ENCODE measurements at regions not wholly inside any gene's neighbourhood (a gene's known extent, or its start where the extent isn't known, plus 50 kb on each side); places are given as distances from the start of the nearest gene placed in this dataset.
"Not testable (repeated sequence)": the region's sequence is repeated elsewhere in the genome, so short reads cannot be mapped to it uniquely, and the experiment has no call there.

GRCh38 chr1:70556541-70556940 lies 145.5 kb downstream of the CTH start:
- DNase-seq: no peak

GRCh38 chr1:70567167-70567566 lies 156.1 kb downstream of the CTH start:
- DNase-seq: no peak

GRCh38 chr1:70571191-70571590 lies 160.1 kb downstream of the CTH start:
- DNase-seq: no peak

GRCh38 chr1:70573317-70573843 lies 162.3 kb downstream of the CTH start:
- DNase-seq: no peak

- no peak for DNase-seq
Observed at GRCh38 chr1:70581661-70582060, 170.6 kb downstream of the CTH start.

GRCh38 chr1:70583522-70583921 lies 172.5 kb downstream of the CTH start:
- no peak for DNase-seq

- DNase-seq: no peak
Observed at GRCh38 chr1:70586046-70586445, 175.0 kb downstream of the CTH start.

GRCh38 chr1:70587872-70588366 lies 176.9 kb downstream of the CTH start:
- no peak for DNase-seq

GRCh38 chr1:70593551-70593950 lies 182.5 kb downstream of the CTH start:
- DNase-seq: not testable (repeated sequence)

- no peak for DNase-seq
Observed at GRCh38 chr1:70608815-70609214, 197.7 kb downstream of the CTH start.

GRCh38 chr1:70610164-70610563 lies 199.1 kb downstream of the CTH start:
- not testable (repeated sequence) for DNase-seq

- DNase-seq: no peak
Observed at GRCh38 chr1:70616946-70617345, 205.9 kb downstream of the CTH start.

GRCh38 chr1:70617728-70618127 lies 206.7 kb downstream of the CTH start:
- no peak for DNase-seq

GRCh38 chr1:70627910-70628309 lies 216.8 kb downstream of the CTH start:
- no peak for DNase-seq

GRCh38 chr1:70628973-70629372 lies 217.9 kb downstream of the CTH start:
- no peak for DNase-seq

- DNase-seq: no peak
Observed at GRCh38 chr1:70633004-70633403, 221.9 kb downstream of the CTH start.

- DNase-seq: no peak
Observed at GRCh38 chr1:70635868-70636267, 224.8 kb downstream of the CTH start.

- DNase-seq: no peak
Observed at GRCh38 chr1:70641868-70642267, 230.8 kb downstream of the CTH start.

- DNase-seq: no peak
Observed at GRCh38 chr1:70656361-70656760, 245.3 kb downstream of the CTH start.

GRCh38 chr1:70659891-70660290 lies 248.8 kb downstream of the CTH start:
- no peak for DNase-seq

- DNase-seq: no peak
Observed at GRCh38 chr1:70666381-70667140, 255.5 kb downstream of the CTH start.

GRCh38 chr1:70667494-70668170 lies 256.6 kb downstream of the CTH start:
- peak in 1 of 3 experiments; percentile 39 for DNase-seq

GRCh38 chr1:70671006-70671405 lies 259.9 kb downstream of the CTH start:
- no peak for DNase-seq

GRCh38 chr1:70672442-70672888 lies 261.4 kb downstream of the CTH start:
- no peak for DNase-seq
